ENCODE measurements at regions not wholly inside any gene's neighbourhood (a gene's known extent, or its start where the extent isn't known, plus 50 kb on each side); places are given as distances from the start of the nearest gene placed in this dataset.

DNA sequence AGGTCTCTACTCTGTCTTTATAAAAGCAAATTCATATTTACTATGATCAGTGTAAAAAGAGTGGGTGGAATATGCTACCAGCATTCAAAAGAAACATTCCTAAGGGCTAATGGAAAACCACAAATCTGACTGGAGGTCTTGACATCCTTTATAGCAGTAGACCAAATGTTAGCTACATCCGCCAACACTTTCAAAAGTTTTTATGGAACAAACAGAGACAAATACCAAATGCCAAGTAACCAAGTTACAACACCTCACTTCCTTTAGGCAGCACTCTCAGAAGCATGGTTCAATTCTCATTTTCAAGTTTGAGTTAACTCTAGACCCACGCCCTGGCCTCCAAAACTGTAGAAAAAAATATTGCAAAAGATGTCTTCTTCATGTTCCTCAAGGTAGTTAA is 78.3 kb upstream of the SETBP1 start:
- no peak for TF ChIP-seq CTCF (IDR thresholded peaks at IDR 0.05)
- no peak for TF ChIP-seq POLR2A (IDR thresholded peaks at IDR 0.05)
- no peak for TF ChIP-seq POLR2AphosphoS5 (IDR thresholded peaks at IDR 0.05)
- TF ChIP-seq EP300 (IDR thresholded peaks at IDR 0.05), result no peak

Data from gastroesophageal sphincter (tissue), 3 donors.